ENCODE measurements at regions not wholly inside any gene's neighbourhood (a gene's known extent, or its start where the extent isn't known, plus 50 kb on each side); places are given as distances from the start of the nearest gene placed in this dataset.

DNA sequence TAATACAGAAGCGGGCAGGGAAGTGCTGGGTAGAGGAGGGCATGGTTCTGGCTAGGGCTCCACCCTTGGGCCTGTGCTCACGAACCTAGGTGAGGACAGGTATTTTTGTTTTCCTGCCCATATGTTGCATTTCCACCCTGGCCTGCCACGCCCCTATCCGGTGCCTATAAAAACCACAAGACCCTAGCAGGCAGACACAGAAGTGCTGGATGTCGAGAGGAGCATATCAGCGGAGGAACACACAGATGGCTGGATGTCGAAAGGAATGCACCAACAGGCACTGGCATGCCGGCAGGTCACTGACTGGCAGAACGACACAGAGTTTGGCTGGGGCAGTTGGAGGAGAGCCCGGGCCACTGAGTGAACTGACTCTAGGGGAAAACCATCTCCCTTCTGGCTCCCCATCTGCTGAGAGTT lies 316.6 kb upstream of the BOD1L1 start:
- H3K9me2 ChIP-seq (ENCODE audit: insufficient read depth), result no peaks in the 10 kb centered on the region
- no peaks in the 10 kb centered on the region for H3F3A ChIP-seq (ENCODE audit: insufficient read depth, low read depth)
- no peak overlapping the region for H3K4me3 ChIP-seq
- no peak overlapping the region for H3K27ac ChIP-seq
- H3K36me3 ChIP-seq (ENCODE audit: low read depth), result no peaks in the 10 kb centered on the region
- no peaks in the 10 kb centered on the region for H3K9me3 ChIP-seq (ENCODE audit: insufficient read depth, low read depth)
- ChIA-PET CTCF (no interaction called here), POLR2A (ENCODE audit: unreplicated experiment) (no interaction called here)
- no peak for DNase-seq
- no peaks in the 10 kb centered on the region for H3K4me1 ChIP-seq (replicated peaks; ENCODE audit: insufficient read depth)
- no peak for TF ChIP-seq EZH2 (IDR thresholded peaks at IDR 0.05; ENCODE audit: low read depth)
- TF ChIP-seq, protein P1, sequence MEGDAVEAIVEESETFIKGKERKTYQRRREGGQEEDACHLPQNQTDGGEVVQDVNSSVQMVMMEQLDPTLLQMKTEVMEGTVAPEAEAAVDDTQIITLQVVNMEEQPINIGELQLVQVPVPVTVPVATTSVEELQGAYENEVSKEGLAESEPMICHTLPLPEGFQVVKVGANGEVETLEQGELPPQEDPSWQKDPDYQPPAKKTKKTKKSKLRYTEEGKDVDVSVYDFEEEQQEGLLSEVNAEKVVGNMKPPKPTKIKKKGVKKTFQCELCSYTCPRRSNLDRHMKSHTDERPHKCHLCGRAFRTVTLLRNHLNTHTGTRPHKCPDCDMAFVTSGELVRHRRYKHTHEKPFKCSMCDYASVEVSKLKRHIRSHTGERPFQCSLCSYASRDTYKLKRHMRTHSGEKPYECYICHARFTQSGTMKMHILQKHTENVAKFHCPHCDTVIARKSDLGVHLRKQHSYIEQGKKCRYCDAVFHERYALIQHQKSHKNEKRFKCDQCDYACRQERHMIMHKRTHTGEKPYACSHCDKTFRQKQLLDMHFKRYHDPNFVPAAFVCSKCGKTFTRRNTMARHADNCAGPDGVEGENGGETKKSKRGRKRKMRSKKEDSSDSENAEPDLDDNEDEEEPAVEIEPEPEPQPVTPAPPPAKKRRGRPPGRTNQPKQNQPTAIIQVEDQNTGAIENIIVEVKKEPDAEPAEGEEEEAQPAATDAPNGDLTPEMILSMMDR (conservative IDR thresholded peaks at IDR 0.05), result no peak
- no peaks in the 10 kb centered on the region for H3K79me2 ChIP-seq (ENCODE audit: low read depth)
- no TSS peak for BruUV-seq (replicated peaks)
- no peak overlapping the region for H3K4me2 ChIP-seq
- no peaks in the 10 kb centered on the region for H4K20me1 ChIP-seq (ENCODE audit: insufficient read depth)
- no peaks in the 10 kb centered on the region for H3K27me3 ChIP-seq (ENCODE audit: insufficient read depth, low read depth)
- H2AFZ ChIP-seq, result no peak overlapping the region
- intact Hi-C loops (cut with micrococcal nuclease; ENCODE audit: unreplicated experiment), result no loop called here

DNA sequence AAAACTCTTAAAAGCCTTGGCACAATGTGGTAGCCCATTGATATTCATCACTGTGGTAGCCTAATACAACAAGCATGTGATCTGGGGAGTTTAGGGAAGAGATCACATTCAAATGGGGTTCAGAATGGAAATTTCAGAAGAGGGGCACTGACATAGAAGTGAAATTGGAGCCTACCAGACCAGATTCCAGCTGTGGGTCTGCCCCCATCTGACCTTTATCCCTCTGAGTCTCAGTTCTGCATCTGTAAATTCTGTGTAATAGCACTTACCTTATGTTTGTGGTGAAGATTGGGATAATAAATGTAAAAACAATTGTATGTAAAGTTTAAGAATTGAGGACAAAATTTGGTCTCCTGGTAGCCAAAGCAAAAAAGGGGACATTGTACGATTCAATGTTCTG lies 320.4 kb upstream of the BOD1L1 start:
- no peak for DNase-seq
- POLR2A ChIA-PET (ENCODE audit: unreplicated experiment), result no interaction called here
- CTCF ChIA-PET, result no interaction called here

DNA sequence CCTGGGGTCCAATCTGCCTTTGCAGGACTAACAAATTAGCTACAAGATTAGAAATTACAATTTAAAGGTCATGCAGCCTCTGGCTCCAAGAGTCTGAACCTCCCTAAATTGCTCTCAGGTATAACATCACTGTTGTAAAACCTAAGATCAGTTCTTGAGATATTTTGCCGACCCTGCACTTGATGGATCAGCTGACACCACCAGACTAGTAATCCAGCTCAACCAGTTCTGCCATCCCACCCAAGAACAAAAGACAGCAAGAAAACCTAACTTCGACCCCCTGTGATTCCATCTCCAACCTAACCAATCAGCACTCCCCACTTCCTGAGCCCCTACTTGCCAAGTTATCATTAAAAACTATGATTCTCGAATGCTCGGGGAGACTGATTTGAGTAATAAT lies 323.0 kb upstream of the BOD1L1 start:
- no peak for DNase-seq
- Histone ChIP-seq H3K9me3 (ENCODE audit: insufficient read depth, low read depth) (no peaks in the 10 kb centered on the region), H3K4me2 (no peak overlapping the region), H3K27me3 (ENCODE audit: insufficient read depth, low read depth) (no peaks in the 10 kb centered on the region), H2AFZ (no peak overlapping the region), H3K36me3 (ENCODE audit: low read depth) (no peaks in the 10 kb centered on the region), H3F3A (ENCODE audit: insufficient read depth, low read depth) (no peaks in the 10 kb centered on the region), H3K27ac (no peak overlapping the region), H4K20me1 (ENCODE audit: insufficient read depth) (no peaks in the 10 kb centered on the region), H3K4me3 (no peak overlapping the region), H3K79me2 (ENCODE audit: low read depth) (no peaks in the 10 kb centered on the region), H3K4me1 (replicated peaks; ENCODE audit: insufficient read depth) (no peaks in the 10 kb centered on the region), H3K9me2 (ENCODE audit: insufficient read depth) (no peaks in the 10 kb centered on the region)
- no TSS peak for BruUV-seq (replicated peaks)
- ChIA-PET POLR2A (ENCODE audit: unreplicated experiment) (no interaction called here), CTCF (no interaction called here)
- intact Hi-C loops (cut with micrococcal nuclease; ENCODE audit: unreplicated experiment), result no loop called here
- no peak for TF ChIP-seq EZH2 (IDR thresholded peaks at IDR 0.05; ENCODE audit: low read depth)
- TF ChIP-seq, protein P1 (conservative IDR thresholded peaks at IDR 0.05), result no peak

More for the DNA sequence above, 320.4 kb upstream of the BOD1L1 start:
- no peak overlapping the region for H2AFZ ChIP-seq
- intact Hi-C loops (cut with micrococcal nuclease; ENCODE audit: unreplicated experiment), result no loop called here
- H3F3A ChIP-seq (ENCODE audit: insufficient read depth, low read depth), result no peaks in the 10 kb centered on the region
- H4K20me1 ChIP-seq (ENCODE audit: insufficient read depth), result no peaks in the 10 kb centered on the region
- no TSS peak for BruUV-seq (replicated peaks)
- no peaks in the 10 kb centered on the region for H3K9me3 ChIP-seq (ENCODE audit: insufficient read depth, low read depth)
- no peaks in the 10 kb centered on the region for H3K4me1 ChIP-seq (replicated peaks; ENCODE audit: insufficient read depth)
- H3K27ac ChIP-seq, result no peak overlapping the region
- no peaks in the 10 kb centered on the region for H3K9me2 ChIP-seq (ENCODE audit: insufficient read depth)
- H3K79me2 ChIP-seq (ENCODE audit: low read depth), result no peaks in the 10 kb centered on the region
- no peak overlapping the region for H3K4me3 ChIP-seq
- no peaks in the 10 kb centered on the region for H3K27me3 ChIP-seq (ENCODE audit: insufficient read depth, low read depth)
- no peak overlapping the region for H3K4me2 ChIP-seq
- TF ChIP-seq EZH2 (IDR thresholded peaks at IDR 0.05; ENCODE audit: low read depth), result no peak
- TF ChIP-seq, protein P1 (conservative IDR thresholded peaks at IDR 0.05), result no peak
- no peaks in the 10 kb centered on the region for H3K36me3 ChIP-seq (ENCODE audit: low read depth)
